Activated T-helper 1 cell treated with anti-CD3 and anti-CD28 coated beads, Interleukin-12 subunit alpha, Interleukin-12 subunit beta, Interleukin-2, Interleukin-4 antibody, amounts not matched to agents 30 ng/mL and 10 ng/mL and 1 ng/mL, durations not matched to agents 14 hours and 24 hours and 36 hours (primary cell): ENCODE measurements at regions not wholly inside any gene's neighbourhood (a gene's known extent, or its start where the extent isn't known, plus 50 kb on each side); places are given as distances from the start of the nearest gene placed in this dataset.
"Not testable (repeated sequence)": the region's sequence is repeated elsewhere in the genome, so short reads cannot be mapped to it uniquely, and the experiment has no call there.

Experiments
- DNase-seq: peaks from one replicate; pipeline ENCODE4 v3.0.0; 2021; ENCODE audit warnings: low spot score
- H3K27ac Mint-ChIP-seq: one replicate; pipeline ENCODE4 v1.8.0; 2021; ENCODE audit warnings: mild to moderate bottlenecking, mixed read lengths
- H3K27me3 Mint-ChIP-seq: one replicate; pipeline ENCODE4 v1.8.0; 2022; ENCODE audit warnings: mild to moderate bottlenecking, moderate library complexity, mixed read lengths; ENCODE audit not compliant: insufficient read depth
- H3K36me3 Mint-ChIP-seq: one replicate; pipeline ENCODE4 v1.8.0; 2021; ENCODE audit warnings: low read depth, mixed read lengths
- H3K4me1 Mint-ChIP-seq: one replicate; pipeline ENCODE4 v1.8.0; 2021; ENCODE audit warnings: low read depth, mixed read lengths
- H3K4me3 Mint-ChIP-seq: one replicate; pipeline ENCODE4 v1.8.0; 2021; ENCODE audit warnings: mild to moderate bottlenecking, moderate library complexity, mixed read lengths
- H3K9me3 Mint-ChIP-seq: one replicate; pipeline ENCODE4 v1.8.0; 2021; ENCODE audit warnings: mixed read lengths
- intact Hi-C: fragments of 100-400 bp; cut with micrococcal nuclease; formaldehyde crosslinking; loops from one replicate; pipeline ENCODE4 v1.15.1; 2024

- Mint-ChIP-seq H3K27ac (no peak overlapping the region), H3K27me3 (peaks cover 7% of the 10 kb centered on the region), H3K36me3 (no peaks in the 10 kb centered on the region), H3K4me3 (no peak overlapping the region), H3K9me3 (peaks cover 9% of the 10 kb centered on the region), H3K4me1 (peaks cover 6% of the 10 kb centered on the region)
- DNase-seq = no peak
- intact Hi-C loops = no loop called here
Observed at GRCh38 chr5:53733853-53734252, 173.4 kb downstream of the NDUFS4 start.

- Mint-ChIP-seq H3K36me3 (no peaks in the 10 kb centered on the region), H3K4me1 (no peaks in the 10 kb centered on the region), H3K9me3 (no peaks in the 10 kb centered on the region), H3K27ac (no peak overlapping the region), H3K27me3 (peaks cover 10% of the 10 kb centered on the region), H3K4me3 (no peak overlapping the region)
- DNase-seq = no peak
- intact Hi-C loops = no loop called here
Observed at GRCh38 chr5:53738105-53738504, 177.7 kb downstream of the NDUFS4 start.

DNA sequence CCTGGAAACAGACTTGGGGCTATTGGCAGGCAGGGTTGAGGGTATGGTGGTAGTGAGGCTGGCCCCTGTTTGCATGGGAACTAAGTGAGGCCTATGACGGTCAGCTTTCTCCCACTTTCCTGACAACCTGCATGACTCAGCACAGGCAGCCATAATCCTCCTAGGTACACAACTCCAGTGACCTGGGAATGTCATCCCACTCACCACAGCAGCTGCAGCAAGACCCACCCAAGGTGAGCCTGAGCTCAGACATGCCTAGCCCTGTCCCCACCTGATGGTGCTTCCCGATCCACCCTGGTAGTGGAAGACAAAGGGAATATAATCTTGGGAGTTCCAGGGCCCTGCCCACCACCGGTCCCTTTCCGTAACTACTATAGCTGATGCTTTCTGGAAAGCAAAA, 178.7 kb downstream of the NDUFS4 start:
- Mint-ChIP-seq H3K27ac (no peak overlapping the region), H3K4me1 (no peaks in the 10 kb centered on the region), H3K4me3 (no peak overlapping the region), H3K36me3 (no peaks in the 10 kb centered on the region), H3K9me3 (no peaks in the 10 kb centered on the region), H3K27me3 (peaks cover 10% of the 10 kb centered on the region)
- no peak for DNase-seq
- intact Hi-C loops = no loop called here

- no peaks in the 10 kb centered on the region for H3K4me1 Mint-ChIP-seq
- H3K36me3 Mint-ChIP-seq = no peaks in the 10 kb centered on the region
- no peaks in the 10 kb centered on the region for H3K27me3 Mint-ChIP-seq
- peaks cover 30% of the 10 kb centered on the region for H3K9me3 Mint-ChIP-seq
- H3K4me3 Mint-ChIP-seq = no peak overlapping the region
- no peak for DNase-seq
- intact Hi-C loops = no loop called here
- H3K27ac Mint-ChIP-seq = no peak overlapping the region
Observed at GRCh38 chr5:53749621-53750020, 189.2 kb downstream of the NDUFS4 start.

GRCh38 chr5:53752282-53752681, 191.8 kb downstream of the NDUFS4 start:
- H3K9me3 Mint-ChIP-seq = peaks cover 27% of the 10 kb centered on the region
- H3K27me3 Mint-ChIP-seq, DNase-seq, H3K27ac Mint-ChIP-seq, H3K4me3 Mint-ChIP-seq, H3K36me3 Mint-ChIP-seq, H3K4me1 Mint-ChIP-seq, intact Hi-C loops: not testable (repeated sequence)

GRCh38 chr5:53766673-53767072, 206.2 kb downstream of the NDUFS4 start:
- no peak overlapping the region for H3K27ac Mint-ChIP-seq
- no peaks in the 10 kb centered on the region for H3K36me3 Mint-ChIP-seq
- H3K4me3 Mint-ChIP-seq = no peak overlapping the region

GRCh38 chr5:53777864-53778618, 217.6 kb downstream of the NDUFS4 start:
- Mint-ChIP-seq H3K9me3 (peaks cover 3% of the 10 kb centered on the region), H3K4me1 (peaks cover 28% of the 10 kb centered on the region), H3K36me3 (peaks cover 2% of the 10 kb centered on the region), H3K4me3 (no peak overlapping the region), H3K27ac (peak overlapping the region; percentile 51), H3K27me3 (peaks cover 4% of the 10 kb centered on the region)
- intact Hi-C loops = loop anchor here (5.0 kb wide), 1 partner anchor 296 kb away; the partner anchor contains the start of gene FST
- no peak for DNase-seq

More at GRCh38 chr5:53766673-53767072, 206.2 kb downstream of the NDUFS4 start:
- no peak for DNase-seq
- H3K4me1 Mint-ChIP-seq = no peaks in the 10 kb centered on the region
- intact Hi-C loops = no loop called here
- no peaks in the 10 kb centered on the region for H3K9me3 Mint-ChIP-seq
- peaks cover 3% of the 10 kb centered on the region for H3K27me3 Mint-ChIP-seq

DNA sequence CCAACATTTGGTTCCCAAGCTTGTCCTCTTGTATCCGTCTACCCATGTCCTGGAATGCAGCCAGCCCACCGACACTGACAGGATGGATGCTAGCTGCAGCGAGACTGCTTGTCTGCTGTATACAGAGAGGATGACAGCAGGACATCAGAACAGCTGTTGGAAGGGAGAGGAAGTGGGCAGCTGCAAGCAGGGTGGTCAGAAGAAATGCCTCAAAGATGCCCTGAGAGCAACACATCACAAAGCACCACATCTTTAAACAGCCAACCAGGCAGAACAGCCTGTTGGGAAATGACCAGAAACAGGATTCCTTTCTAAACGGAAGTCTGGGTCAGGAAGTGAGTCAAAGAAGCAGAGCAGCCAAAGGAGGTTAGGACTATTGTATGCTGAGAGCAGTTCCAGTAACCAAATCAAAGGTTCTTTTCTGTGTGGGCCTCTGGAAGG, 219.1 kb downstream of the NDUFS4 start:
- Mint-ChIP-seq H3K4me1 (peaks cover 28% of the 10 kb centered on the region), H3K36me3 (peaks cover 2% of the 10 kb centered on the region), H3K27me3 (peaks cover 2% of the 10 kb centered on the region), H3K9me3 (peaks cover 3% of the 10 kb centered on the region), H3K27ac (peak overlapping the region; percentile 37), H3K4me3 (no peak overlapping the region)
- intact Hi-C loops = loop anchor here (5.0 kb wide), 1 partner anchor 297 kb away; the partner anchor contains the start of gene FST
- no peak for DNase-seq

- Mint-ChIP-seq H3K4me3 (no peak overlapping the region), H3K27me3 (peaks cover 3% of the 10 kb centered on the region), H3K9me3 (no peaks in the 10 kb centered on the region), H3K36me3 (no peaks in the 10 kb centered on the region), H3K27ac (no peak overlapping the region), H3K4me1 (peaks cover 28% of the 10 kb centered on the region)
- intact Hi-C loops = no loop called here
- DNase-seq = no peak
Observed at GRCh38 chr5:53782620-53783019, 222.2 kb downstream of the NDUFS4 start.

- intact Hi-C loops = no loop called here
- peaks cover 3% of the 10 kb centered on the region for H3K27me3 Mint-ChIP-seq
- H3K36me3 Mint-ChIP-seq = no peaks in the 10 kb centered on the region
- no peak overlapping the region for H3K4me3 Mint-ChIP-seq
- no peak overlapping the region for H3K27ac Mint-ChIP-seq
- peaks cover 17% of the 10 kb centered on the region for H3K4me1 Mint-ChIP-seq
- peaks cover 5% of the 10 kb centered on the region for H3K9me3 Mint-ChIP-seq
- DNase-seq = no peak
Observed at GRCh38 chr5:53783624-53784228, 223.3 kb downstream of the NDUFS4 start.

DNA sequence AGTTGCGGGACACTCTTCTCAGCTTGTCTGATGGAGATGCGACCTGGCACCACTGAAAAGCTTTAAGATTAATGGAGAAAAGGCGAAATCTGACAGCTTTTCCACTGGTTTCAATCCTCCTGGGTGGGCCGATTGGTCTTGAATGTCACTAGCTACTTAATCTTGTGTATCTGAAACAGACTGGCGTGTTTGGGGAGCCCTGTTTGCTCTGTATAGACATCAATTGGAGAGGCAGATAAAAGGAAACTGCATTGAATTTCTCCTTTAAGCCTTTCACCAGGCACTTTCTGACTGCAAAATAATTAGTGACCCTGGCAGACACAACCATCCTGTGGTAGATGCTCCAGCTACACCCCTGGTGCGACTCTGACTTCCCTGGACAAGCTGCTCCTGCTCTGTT, 224.2 kb downstream of the NDUFS4 start:
- H3K27me3 Mint-ChIP-seq = peaks cover 3% of the 10 kb centered on the region
- intact Hi-C loops = no loop called here
- peaks cover 9% of the 10 kb centered on the region for H3K4me1 Mint-ChIP-seq
- no peak for DNase-seq
- no peaks in the 10 kb centered on the region for H3K36me3 Mint-ChIP-seq
- no peak overlapping the region for H3K27ac Mint-ChIP-seq
- peaks cover 5% of the 10 kb centered on the region for H3K9me3 Mint-ChIP-seq
- H3K4me3 Mint-ChIP-seq = no peak overlapping the region

DNA sequence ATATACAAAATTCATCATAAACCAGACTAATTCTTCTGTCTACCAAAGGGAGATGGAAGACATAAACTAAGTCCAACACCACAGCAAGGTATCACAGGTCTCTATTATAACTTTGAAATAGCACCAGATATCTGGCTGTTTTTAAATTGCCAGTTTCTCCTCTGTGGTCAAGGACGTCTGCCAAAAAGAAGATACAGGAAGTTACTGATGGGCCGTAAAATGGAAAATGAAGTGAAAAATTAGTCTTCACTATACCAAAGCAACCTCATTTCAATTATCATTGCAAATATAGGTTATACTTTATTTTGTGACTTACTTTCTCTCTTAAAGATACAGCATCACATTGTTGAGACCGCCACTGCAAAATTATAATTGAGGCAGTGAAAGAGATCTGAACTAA, 225.5 kb downstream of the NDUFS4 start:
- peaks cover 3% of the 10 kb centered on the region for H3K27me3 Mint-ChIP-seq
- peaks cover 5% of the 10 kb centered on the region for H3K9me3 Mint-ChIP-seq
- no peak overlapping the region for H3K4me3 Mint-ChIP-seq
- intact Hi-C loops = no loop called here
- DNase-seq = no peak
- H3K4me1 Mint-ChIP-seq = no peaks in the 10 kb centered on the region
- no peak overlapping the region for H3K27ac Mint-ChIP-seq
- H3K36me3 Mint-ChIP-seq = no peaks in the 10 kb centered on the region

DNA sequence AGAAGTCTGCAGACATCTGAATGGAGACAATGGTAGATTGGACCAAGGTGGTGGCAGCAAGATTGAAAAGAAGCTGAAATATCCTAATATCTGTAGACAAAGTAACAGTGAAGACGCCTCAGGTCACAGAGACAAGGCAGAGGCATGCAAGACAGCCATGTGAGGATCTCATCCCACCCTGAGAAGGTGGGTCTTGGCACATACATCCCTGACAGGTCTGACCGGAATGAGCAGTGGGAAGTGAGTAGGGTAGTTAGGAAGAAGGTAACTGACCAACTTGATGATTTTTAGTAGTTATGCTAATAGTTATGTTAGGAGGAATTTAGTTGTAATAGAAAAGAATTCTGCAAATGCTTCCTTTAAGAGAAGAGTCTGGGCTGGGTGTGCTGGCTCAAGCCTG, 229.6 kb downstream of the NDUFS4 start:
- H3K27ac Mint-ChIP-seq = no peak overlapping the region
- H3K4me1 Mint-ChIP-seq = no peaks in the 10 kb centered on the region
- peaks cover 5% of the 10 kb centered on the region for H3K9me3 Mint-ChIP-seq
- no peak for DNase-seq
- H3K4me3 Mint-ChIP-seq = no peak overlapping the region
- peaks cover 3% of the 10 kb centered on the region for H3K27me3 Mint-ChIP-seq
- intact Hi-C loops = no loop called here
- no peaks in the 10 kb centered on the region for H3K36me3 Mint-ChIP-seq
